Astrocyte (in vitro differentiated cells and primary cell): ENCODE measurements at regions not wholly inside any gene's neighbourhood (a gene's known extent, or its start where the extent isn't known, plus 50 kb on each side); places are given as distances from the start of the nearest gene placed in this dataset.

Experiments
- DNase-seq: peaks from one replicate; pipeline ENCODE4 v3.0.0-alpha.2; 2010; ENCODE audit warnings: low read depth
- FAIRE-seq: peaks from 2 replicates; lab custom pipeline; 2011; peaks lifted over from hg19 to GRCh38; lab: Jason Lieb, UNC
- H2AFZ ChIP-seq: 2 replicates; pipeline ENCODE4 v1.6.0; 2012; ENCODE audit warnings: low read depth, low read length, inconsistent platforms
- H3K27ac ChIP-seq: 2 replicates; pipeline ENCODE4 v1.5.1; 2011; ENCODE audit warnings: low read depth, low read length, inconsistent platforms
- H3K27me3 ChIP-seq: 2 replicates; pipeline ENCODE4 v1.6.0; 2011; ENCODE audit warnings: low read length, inconsistent platforms; ENCODE audit not compliant: insufficient read depth
- H3K36me3 ChIP-seq: 2 replicates; pipeline ENCODE4 v1.5.1; 2011; ENCODE audit warnings: low read length, inconsistent platforms; ENCODE audit not compliant: insufficient read depth
- H3K4me1 ChIP-seq: 2 replicates; pipeline ENCODE4 v1.5.1; 2011; ENCODE audit warnings: low read length, inconsistent platforms; ENCODE audit not compliant: insufficient read depth
- H3K4me2 ChIP-seq: 2 replicates; pipeline ENCODE4 v1.6.0; 2012; ENCODE audit warnings: low read length, inconsistent platforms
- H3K4me3 ChIP-seq: 2 replicates; pipeline ENCODE4 v1.5.1; 2011; ENCODE audit warnings: low read depth, mild to moderate bottlenecking, low read length, inconsistent platforms; ENCODE audit not compliant: insufficient read depth
- H3K79me2 ChIP-seq: 2 replicates; pipeline ENCODE4 v1.6.0; 2012; ENCODE audit warnings: mild to moderate bottlenecking, low read length, inconsistent platforms; ENCODE audit not compliant: insufficient read depth
- H3K9ac ChIP-seq: 2 replicates; pipeline ENCODE4 v1.6.0; 2012; ENCODE audit warnings: mild to moderate bottlenecking, low read length, inconsistent platforms
- H3K9me3 ChIP-seq: 2 replicates; pipeline ENCODE4 v1.5.1; 2012; ENCODE audit warnings: low read depth, mild to moderate bottlenecking, low read length, inconsistent platforms; ENCODE audit not compliant: insufficient read depth
- H4K20me1 ChIP-seq: 2 replicates; pipeline ENCODE4 v1.6.0; 2012; ENCODE audit warnings: low read length, inconsistent platforms; ENCODE audit not compliant: insufficient read depth
- H3K27ac Mint-ChIP-seq: one replicate; pipeline ENCODE4 v1.8.0; 2021; ENCODE audit warnings: mild to moderate bottlenecking, mixed read lengths; ENCODE audit not compliant: unreplicated experiment
- H3K27me3 Mint-ChIP-seq: one replicate; pipeline ENCODE4 v1.8.0; 2021; ENCODE audit warnings: low read depth, mixed read lengths; ENCODE audit not compliant: unreplicated experiment
- H3K36me3 Mint-ChIP-seq: one replicate; pipeline ENCODE4 v1.8.0; 2021; ENCODE audit warnings: low read depth, mixed read lengths; ENCODE audit not compliant: unreplicated experiment
- H3K4me1 Mint-ChIP-seq: one replicate; pipeline ENCODE4 v1.8.0; 2021; ENCODE audit warnings: low read depth, mixed read lengths; ENCODE audit not compliant: unreplicated experiment
- H3K4me3 Mint-ChIP-seq: one replicate; pipeline ENCODE4 v1.8.0; 2021; ENCODE audit warnings: mild to moderate bottlenecking, moderate library complexity, mixed read lengths; ENCODE audit not compliant: unreplicated experiment
- H3K9me3 Mint-ChIP-seq: one replicate; pipeline ENCODE4 v1.8.0; 2021; ENCODE audit warnings: mild to moderate bottlenecking, mixed read lengths; ENCODE audit not compliant: unreplicated experiment
- EZH2 ChIP-seq: IDR thresholded peaks from 2 replicates; pipeline ENCODE4 v1.6.1; 2012; ENCODE audit warnings: mild to moderate bottlenecking, low read length, inconsistent platforms; ENCODE audit not compliant: insufficient read depth
- TF ChIP-seq, protein P1 (sequence below): IDR thresholded peaks from 2 replicates; pipeline ENCODE4 v1.5.1; 2011; ENCODE audit warnings: low read depth, mild to moderate bottlenecking, inconsistent platforms, low read length, moderate library complexity; ENCODE audit not compliant: insufficient read depth

DNA sequence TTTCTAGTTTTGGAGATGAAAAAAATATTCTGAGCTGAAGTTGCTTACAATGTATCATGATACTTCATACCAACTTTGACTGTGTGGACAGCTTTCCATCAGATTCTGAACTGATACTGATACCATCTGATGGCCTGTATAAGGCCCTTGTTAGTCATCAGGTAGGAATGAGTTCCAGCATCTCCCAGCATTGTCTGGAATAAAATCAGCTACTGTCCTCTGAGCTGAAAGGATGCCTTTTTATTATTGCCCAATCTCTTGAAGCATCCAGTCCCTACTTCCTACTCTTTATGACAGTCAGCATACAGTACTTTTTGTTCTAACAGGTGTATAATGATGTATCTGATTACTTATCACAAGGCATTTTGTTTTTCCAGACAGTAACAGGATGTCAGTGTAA, 70.6 kb upstream of the EYA4 start:
- no peaks in the 10 kb centered on the region for H3K9me3 Mint-ChIP-seq

DNA sequence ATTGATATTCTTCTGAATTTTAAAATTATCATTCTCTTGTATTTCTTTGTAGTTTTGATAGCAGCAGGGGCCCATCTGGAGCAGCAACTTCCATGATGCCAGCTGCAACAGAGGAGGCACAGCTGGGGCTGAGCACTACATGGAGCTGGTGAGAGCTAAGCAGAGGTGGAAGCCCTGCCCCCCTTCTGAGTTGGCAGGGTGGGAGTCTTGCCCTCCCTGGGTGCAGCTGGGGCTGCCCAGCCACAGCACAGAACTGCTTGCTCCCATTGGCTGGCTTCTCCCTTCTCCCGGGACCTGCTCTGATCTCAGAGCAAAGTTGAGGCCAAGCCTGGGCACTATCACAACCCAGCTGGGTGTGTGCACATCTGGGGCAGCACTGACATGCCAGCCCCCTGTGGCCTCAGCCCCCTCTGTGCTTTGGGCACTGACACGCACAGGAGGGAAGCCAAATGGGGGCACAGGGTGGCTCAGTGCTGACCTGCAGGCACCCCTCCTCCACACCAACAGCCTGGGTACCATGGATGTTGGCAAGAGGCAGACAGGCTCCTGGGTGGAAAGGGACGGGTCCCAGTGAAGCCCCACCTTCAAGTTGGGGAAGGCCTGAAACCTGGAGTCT, 69.1 kb upstream of the EYA4 start:
- no peaks in the 10 kb centered on the region for H3K27me3 ChIP-seq
- H3K9ac ChIP-seq = no peak overlapping the region
- Mint-ChIP-seq H3K4me3 (no peak overlapping the region), H3K36me3 (no peaks in the 10 kb centered on the region), H3K9me3 (no peaks in the 10 kb centered on the region), H3K27ac (no peak overlapping the region), H3K27me3 (no peaks in the 10 kb centered on the region), H3K4me1 (no peaks in the 10 kb centered on the region)
- peaks cover 12% of the 10 kb centered on the region for H3K9me3 ChIP-seq
- H3K4me1 ChIP-seq = no peaks in the 10 kb centered on the region
- H3K27ac ChIP-seq = no peak overlapping the region
- DNase-seq = no peak
- TF ChIP-seq, protein P1, sequence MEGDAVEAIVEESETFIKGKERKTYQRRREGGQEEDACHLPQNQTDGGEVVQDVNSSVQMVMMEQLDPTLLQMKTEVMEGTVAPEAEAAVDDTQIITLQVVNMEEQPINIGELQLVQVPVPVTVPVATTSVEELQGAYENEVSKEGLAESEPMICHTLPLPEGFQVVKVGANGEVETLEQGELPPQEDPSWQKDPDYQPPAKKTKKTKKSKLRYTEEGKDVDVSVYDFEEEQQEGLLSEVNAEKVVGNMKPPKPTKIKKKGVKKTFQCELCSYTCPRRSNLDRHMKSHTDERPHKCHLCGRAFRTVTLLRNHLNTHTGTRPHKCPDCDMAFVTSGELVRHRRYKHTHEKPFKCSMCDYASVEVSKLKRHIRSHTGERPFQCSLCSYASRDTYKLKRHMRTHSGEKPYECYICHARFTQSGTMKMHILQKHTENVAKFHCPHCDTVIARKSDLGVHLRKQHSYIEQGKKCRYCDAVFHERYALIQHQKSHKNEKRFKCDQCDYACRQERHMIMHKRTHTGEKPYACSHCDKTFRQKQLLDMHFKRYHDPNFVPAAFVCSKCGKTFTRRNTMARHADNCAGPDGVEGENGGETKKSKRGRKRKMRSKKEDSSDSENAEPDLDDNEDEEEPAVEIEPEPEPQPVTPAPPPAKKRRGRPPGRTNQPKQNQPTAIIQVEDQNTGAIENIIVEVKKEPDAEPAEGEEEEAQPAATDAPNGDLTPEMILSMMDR = no peak
- TF ChIP-seq EZH2 = no peak
- no peak overlapping the region for H2AFZ ChIP-seq
- H3K4me2 ChIP-seq = no peak overlapping the region
- no peak overlapping the region for H3K4me3 ChIP-seq
- no peaks in the 10 kb centered on the region for H3K36me3 ChIP-seq
- no peak for FAIRE-seq
- no peaks in the 10 kb centered on the region for H4K20me1 ChIP-seq
- H3K79me2 ChIP-seq = no peaks in the 10 kb centered on the region

More for the DNA sequence above, 70.6 kb upstream of the EYA4 start:
- Histone ChIP-seq H3K79me2 (no peaks in the 10 kb centered on the region), H3K4me2 (no peak overlapping the region), H3K27me3 (no peaks in the 10 kb centered on the region), H3K4me3 (no peak overlapping the region), H4K20me1 (no peaks in the 10 kb centered on the region), H3K9ac (no peak overlapping the region), H3K9me3 (peaks cover 12% of the 10 kb centered on the region), H3K27ac (no peak overlapping the region), H2AFZ (no peak overlapping the region), H3K36me3 (no peaks in the 10 kb centered on the region), H3K4me1 (no peaks in the 10 kb centered on the region)
- Mint-ChIP-seq H3K27me3 (no peaks in the 10 kb centered on the region), H3K27ac (no peak overlapping the region), H3K36me3 (no peaks in the 10 kb centered on the region), H3K4me3 (no peak overlapping the region), H3K4me1 (no peaks in the 10 kb centered on the region)
- DNase-seq (no peak), FAIRE-seq (no peak)
- TF ChIP-seq, protein P1 = no peak
- TF ChIP-seq EZH2 = no peak

DNA sequence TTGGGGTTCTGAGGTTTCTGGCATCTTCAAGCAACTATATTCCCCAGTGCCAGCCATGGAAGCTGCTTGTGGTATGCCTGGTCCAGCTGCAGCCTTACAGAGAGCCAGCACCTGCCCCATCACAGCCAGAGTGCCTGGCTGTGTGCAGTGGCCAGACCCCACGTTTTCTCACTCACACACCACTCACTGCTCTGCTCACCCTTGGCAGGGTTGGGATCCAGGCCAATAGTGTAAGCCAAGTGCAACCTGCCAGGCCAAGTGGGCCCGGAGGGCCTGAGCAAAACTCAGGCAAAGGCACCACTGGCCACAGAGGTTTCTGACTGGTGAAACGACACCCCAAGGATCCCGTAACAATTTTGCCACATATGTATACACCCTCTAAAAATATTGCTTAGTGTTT, 67.9 kb upstream of the EYA4 start:
- Histone ChIP-seq H3K4me1 (no peaks in the 10 kb centered on the region), H3K79me2 (no peaks in the 10 kb centered on the region), H2AFZ (no peak overlapping the region), H3K27ac (no peak overlapping the region), H3K4me3 (no peak overlapping the region), H3K36me3 (no peaks in the 10 kb centered on the region), H4K20me1 (no peaks in the 10 kb centered on the region), H3K9ac (no peak overlapping the region), H3K27me3 (no peaks in the 10 kb centered on the region), H3K4me2 (no peak overlapping the region), H3K9me3 (peaks cover 12% of the 10 kb centered on the region)
- H3K4me1 Mint-ChIP-seq = no peaks in the 10 kb centered on the region
- FAIRE-seq (no peak), DNase-seq (no peak)
- H3K27me3 Mint-ChIP-seq = no peaks in the 10 kb centered on the region
- no peak overlapping the region for H3K27ac Mint-ChIP-seq
- no peaks in the 10 kb centered on the region for H3K9me3 Mint-ChIP-seq
- TF ChIP-seq EZH2 = no peak
- TF ChIP-seq, protein P1 = no peak
- no peak overlapping the region for H3K4me3 Mint-ChIP-seq
- no peaks in the 10 kb centered on the region for H3K36me3 Mint-ChIP-seq
